Amygdala (tissue), 56 donors: ENCODE measurements at regions not wholly inside any gene's neighbourhood (a gene's known extent, or its start where the extent isn't known, plus 50 kb on each side); places are given as distances from the start of the nearest gene placed in this dataset.
A peak's percentile ranks its signal among the peaks of the same experiment; 100 is the strongest.

Experiments used
- DNase-seq, 56 donors: peaks; one replicate each; lab custom pipeline; 2025; lab: John Stamatoyannopoulos, UW

DNA sequence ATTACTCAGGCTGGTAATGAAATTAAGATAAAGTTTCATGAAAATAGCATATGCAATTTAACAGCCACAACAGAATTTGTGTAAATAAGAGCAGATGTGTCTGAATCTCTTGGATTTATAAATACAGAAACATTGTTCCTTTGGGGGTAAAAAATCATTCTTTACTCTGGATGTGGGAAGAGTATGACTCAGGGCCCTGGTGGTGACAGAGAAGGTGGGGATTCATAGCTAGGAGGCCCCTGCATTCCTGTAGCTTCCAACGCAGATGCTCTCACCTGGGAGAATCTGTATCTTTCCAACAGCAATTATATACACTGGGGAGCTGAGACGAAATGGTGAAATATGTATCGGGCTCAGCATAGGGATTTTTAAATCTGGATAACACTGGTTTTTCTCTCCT is 167.6 kb upstream of the CADPS start:
- DNase-seq, result peak in 1 of 56 donors; percentile 3

DNA sequence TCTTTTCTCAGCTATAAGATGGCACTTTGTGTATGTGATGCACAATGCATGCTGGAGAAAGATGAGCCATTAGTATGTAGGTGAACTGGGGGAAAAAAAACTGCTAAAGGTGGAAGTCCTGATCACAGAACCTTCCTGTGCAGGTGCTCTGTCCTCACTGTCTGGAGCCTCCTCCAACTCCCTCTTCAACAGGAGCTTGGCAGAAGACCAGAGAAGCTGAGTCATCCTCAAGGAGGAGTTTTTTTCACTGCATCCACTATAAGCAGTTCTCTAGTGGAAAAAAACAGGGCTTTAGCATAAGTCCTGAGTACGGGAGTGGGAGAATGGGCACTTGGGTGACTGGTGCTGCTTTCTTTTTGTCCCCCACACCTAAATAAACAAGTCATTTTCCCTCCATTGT is 168.4 kb upstream of the CADPS start:
- peak in 9 of 56 donors; percentile 1 to 28 (median 11) for DNase-seq

DNA sequence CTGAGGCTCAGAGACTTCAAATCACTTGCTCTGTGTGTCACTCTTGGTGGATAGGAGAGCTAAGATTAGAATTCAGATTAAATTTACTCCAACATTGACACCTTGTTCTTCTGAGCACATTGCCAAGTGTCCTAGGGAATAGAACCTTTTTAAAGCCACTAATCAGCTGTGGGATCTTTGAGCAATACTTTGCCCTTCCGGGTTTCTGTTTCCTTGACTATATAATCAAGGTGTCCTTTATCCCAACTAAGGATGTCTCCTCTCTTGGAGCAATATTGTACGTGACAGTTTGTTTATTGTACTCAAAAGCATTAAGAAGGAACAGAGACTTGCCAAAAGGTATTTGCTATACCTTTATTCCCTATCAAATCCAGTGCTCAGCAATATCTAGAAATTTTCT is 170.9 kb upstream of the CADPS start:
- no peak for DNase-seq

DNA sequence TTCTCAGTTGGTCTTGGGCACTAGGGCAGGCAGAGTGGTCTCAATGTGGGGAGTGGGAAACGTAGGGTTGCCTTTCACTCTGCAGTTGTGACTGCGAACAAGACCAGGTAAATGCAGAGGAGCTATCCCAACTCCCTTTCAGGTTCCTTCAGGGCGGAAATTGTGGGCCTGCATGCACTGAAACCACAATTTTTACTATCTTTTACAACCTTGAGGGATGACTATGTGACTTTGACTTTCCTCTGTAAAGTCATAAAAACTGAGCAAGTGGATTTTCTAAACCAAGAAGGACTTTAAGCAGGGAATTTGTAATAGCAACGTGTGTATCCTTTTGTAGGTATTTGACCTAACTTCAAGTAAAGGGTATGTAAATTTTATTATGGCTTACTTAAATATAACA is 171.4 kb upstream of the CADPS start:
- DNase-seq, result no peak

DNA sequence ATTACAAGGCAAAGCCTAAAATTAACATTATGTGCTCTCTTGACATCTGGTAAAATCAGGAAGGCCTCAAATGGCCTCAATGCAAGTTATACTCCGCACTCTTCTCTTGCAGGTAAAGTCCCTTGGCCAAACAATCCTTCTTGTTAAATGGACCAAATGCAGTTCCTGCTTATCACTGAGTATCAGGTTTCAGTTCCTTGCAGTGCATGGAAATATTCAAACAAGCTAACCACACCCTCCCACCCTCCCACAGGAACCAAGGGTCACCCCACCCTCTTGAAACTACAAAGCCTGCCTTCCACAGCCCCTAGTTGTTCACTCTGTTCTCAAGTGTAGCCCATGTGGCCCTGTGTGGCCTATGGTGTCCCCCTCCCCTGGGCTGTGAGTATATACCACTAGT is 171.9 kb upstream of the CADPS start:
- no peak for DNase-seq

DNA sequence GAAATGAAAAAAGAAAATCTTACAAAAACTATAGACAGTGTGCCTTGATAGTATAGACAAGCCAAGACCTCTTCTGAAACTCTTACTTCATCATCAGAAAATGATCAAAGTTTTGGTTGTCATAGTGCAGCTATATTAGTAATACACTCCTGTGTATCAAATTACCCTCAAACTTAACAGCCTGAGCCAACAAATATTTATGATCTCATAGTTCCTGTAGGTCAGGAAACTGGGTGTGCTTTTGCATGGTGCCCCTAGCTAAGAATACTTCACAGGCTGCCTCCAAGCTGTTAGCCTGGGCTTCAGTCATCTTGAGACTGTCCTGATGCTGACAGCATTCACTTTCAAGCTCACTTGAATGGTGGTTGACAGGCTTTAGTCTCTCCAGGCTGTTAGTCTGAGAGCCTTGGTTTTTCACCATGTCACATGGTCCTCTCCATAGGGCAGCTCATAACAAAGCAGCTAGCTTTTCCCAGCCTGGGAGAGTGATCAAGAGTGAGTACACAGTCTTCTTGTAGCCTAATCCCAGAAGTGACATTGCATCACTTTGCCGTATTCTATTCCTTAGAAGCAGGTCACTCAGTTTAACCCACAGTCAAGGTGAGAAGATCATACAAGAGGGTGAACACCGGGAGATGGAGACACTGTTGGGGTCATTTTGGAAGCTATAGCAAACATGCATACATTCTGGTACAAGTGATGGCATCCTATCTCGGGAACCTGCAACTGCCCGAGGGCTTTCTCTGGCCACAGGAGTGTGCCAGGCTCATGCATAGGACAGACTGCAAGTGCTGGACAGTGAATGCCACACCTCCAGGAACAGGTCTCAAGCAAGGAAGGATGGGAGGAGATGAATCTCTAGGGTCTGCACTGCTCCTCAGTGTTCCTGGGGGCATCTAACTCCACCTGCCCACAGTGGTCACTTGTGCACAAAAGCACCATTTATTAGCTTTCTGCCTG is 173.4 kb upstream of the CADPS start:
- no peak for DNase-seq

DNA sequence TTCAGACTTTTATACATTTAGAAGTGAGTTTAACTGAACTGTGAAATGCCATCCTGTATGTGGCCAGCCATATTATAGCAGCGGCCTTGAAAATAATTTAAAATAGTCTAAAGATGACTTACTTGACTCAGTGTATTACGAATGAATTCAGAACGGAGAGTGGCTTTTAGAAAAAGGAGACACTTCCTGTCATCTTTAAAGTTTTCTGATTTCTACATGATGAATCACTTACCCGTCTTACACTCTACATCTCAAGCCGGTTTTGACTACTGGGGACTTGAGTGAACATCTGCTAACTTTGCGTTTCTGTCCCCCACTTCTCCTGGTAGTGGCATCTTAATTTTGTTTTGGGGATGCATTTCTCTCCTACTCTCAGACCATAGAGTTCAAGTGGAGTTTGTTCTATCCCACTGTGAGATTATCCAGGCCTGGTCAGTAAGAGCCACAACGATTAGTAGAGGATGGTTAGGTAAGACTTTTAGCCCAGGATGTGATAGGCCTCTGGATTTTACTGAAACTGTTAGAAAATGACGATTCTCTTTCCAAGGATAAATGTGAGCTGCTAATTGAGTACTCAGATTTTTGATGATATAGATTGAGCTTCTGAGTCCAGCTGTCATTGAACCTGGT is 175.4 kb upstream of the CADPS start:
- no peak for DNase-seq

DNA sequence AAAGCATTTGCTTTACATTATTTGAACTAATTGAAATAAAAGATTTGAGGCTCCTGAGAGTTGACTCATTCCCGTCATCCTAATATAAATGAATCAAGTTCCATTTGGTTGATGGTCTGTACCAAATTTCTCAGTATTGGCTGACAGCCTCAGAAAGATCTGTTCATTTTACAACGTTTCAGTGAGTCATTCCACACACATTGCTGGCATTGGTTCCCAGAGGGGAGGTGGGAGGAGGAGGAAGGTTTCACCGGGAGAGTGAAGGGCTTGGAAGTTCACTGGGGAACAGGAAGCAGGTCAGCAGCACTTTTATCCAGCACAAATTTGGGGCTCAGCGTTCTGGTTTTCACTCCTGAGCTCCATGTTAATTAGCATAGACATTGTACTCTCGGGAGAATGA is 176.7 kb upstream of the CADPS start:
- peak in 2 of 56 donors; percentile 3 to 4 for DNase-seq

DNA sequence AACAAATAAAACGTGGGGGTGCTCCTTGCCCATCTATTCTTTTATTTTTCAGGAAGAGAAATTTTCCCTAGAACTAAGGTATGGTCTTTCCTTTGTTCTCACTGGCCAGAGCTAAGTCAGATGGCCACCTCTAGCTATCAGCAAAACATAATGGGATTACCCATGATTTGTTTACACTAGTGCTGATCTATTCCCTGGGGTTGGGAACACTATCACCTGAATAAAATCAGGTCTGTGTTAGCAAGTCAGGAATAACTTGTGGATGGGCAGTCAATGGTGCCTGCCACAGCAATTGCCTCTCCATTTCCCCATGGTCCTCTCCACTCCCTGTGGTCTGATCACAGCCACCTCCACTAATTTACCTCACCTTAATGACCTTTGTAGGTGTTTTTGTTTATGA is 181.7 kb upstream of the CADPS start:
- DNase-seq, result no peak

DNA sequence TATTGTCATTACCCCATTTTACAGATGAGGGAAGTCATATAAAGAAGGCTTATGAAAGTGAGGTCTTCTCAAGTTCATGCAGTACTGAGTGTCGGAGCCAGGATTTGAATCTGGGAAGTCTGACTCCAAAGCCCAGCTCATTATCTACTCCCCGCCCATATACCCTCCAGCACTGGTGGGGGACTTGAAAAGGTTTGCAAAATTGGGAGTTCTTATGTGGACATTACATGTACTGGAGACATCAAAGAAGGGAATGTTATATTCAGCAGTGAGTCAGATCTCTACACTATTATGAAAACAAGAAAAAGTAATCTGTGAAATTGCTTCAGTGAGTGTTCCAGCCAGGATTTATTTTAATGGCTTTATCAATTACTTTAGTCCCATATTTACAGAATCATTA is 185.2 kb upstream of the CADPS start:
- DNase-seq, result no peak

DNA sequence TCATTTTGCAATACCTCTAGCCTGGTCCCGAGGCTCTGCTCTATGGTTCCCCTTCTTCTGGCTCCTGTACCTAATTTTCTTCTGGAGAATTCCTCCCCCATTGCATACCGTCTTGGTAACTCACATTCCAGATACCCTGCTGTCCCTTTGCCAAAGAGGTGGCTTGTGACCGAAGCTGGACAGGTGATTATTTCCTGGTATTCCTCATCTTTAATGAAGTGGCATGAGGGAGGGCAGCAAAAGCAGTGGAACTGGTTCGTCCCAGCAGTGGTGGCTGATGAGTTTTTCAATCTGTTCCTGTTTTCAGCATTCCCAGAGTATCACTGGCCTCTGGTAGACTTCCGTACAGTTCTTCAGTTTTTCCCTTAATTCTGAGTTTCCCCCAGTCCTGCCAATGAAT is 186.2 kb upstream of the CADPS start:
- no peak for DNase-seq

DNA sequence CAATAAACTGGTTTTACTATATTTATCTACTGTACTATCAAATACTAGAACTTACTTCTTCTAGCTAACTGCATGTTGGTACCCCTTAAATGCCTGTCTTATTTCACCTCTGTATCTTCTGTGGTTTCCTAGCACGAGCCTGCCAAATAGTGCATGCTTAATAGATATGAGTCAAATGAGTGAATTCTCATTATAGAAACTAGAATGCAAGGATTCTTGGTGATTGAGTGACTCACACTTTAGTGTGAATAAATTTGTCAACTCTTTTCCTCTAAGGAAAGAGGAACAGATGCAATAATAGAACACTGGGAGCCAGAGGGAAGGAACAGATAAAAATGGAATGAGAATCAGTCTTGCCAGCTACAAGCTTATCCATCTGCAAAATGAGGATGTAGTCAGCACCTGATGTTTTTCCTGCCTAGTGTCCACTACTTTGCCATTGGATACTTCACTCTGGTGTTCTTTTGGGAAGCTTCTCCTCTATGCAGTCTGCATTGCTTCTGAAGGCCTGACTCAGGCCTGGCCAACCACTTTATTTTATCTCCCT is 189.1 kb upstream of the CADPS start:
- peak in 2 of 56 donors; percentile 8 to 16 for DNase-seq

DNA sequence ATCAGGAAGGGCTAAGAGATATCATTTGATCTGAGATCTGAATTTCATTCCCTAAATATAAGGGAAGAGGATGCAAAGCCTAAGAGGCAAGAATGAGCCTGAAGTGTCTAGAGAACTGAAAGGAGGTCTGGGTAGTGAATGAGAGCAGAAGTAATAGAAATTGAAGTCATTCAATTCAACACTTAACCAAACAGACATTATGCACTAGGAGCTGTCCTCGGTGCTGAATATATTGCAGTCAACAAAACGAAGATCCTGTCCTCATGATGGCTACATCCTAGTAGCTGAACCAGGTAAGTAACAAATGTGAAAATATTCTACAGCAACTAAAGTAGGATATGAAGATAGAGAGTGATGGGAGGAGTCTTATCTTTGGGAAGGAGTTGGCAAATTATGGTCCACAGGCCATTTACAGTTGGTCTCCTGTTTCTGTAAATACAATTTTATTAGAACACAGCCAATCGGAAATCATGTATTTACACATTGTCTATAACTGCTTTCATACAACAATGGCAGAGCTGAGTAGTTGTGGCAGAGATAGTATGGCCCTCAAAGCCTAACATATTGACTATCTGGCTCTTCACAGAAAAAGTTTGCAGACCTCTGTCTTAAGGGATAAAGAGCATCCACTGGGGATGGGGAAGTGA is 192.9 kb upstream of the CADPS start:
- DNase-seq, result no peak

DNA sequence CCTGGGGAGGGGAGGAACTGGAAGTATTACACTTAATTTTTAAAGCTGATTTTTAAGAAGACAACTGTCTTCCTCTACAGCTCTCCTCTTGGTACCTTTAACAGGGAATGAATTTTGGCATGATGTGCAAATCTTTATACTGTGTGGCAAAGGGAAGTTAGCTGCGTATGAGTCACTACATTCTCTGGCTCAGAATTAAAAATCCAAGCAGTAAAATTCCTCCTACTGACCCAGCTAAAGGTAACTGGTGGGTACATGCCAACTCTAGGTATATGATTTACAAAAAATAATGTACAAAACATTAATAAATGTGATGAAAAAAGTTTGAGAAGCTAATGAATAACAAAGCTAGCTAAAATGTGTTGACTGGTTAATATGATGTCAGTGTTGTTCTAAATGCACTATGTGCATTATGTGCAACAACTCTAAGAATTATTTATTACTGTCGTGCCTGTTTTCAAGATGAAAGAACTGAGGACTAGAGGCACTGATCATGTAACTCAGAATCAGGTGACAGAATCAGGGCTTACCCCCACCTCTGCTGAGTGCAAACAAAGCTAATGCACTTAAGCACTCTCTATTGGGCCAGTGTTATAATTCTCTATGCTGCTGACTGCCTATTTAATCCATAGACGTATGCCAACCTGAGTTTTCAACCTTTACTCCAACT is 194.7 kb upstream of the CADPS start:
- no peak for DNase-seq

DNA sequence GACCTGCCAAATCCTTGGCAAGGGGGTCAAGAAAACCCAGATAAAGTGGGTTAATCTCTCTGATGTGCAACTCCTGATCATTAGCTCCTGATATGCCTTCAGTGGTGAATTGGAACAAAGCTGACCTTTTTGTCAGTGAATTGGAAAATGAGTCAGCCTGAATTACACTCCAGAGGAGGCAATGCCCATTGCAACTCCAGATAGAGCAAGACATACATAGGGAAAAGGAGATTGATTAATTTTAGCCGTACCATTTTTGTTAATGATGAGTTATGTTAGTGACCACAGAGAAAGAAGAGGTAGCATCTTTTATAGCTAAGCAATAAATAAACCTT is 195.2 kb upstream of the CADPS start:
- DNase-seq, result no peak

DNA sequence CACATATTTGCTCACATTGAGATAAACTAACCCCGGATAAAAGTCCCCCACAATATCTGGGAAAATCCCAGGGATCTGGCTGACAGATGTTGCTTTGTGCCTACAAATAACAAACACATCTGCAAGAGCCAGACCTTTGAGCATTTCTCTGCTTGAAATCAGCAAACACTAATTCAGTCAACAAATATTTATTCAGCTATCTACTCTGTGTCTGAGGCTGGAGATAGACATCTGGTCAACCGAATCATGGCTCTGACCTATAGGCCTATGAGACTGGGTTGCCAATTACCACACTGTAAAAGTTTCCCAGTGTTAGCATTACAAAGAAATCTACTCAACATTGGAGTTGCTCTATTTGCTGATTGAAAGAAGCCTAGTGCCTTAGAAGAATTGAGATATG is 201.1 kb upstream of the CADPS start:
- no peak for DNase-seq

DNA sequence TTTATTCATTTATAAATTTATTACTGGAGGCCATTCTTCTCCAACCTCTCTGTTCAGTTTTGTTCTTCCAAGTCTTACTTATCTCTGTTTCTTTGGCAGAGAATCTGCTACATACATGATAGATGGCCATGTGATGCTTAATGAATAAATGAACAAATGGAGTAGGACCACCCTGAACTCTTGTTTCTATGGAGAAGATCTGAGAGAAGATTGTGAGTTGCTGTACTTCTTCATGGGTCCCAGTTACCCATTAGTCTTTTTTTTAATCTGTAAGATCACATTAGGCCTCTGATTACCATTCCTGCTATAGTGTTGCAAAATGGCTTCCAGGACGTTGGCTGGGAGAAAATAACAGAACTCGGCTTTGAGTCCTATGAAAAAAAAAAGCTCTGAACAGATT is 191.9 kb upstream of the SYNPR start:
- DNase-seq, result no peak

DNA sequence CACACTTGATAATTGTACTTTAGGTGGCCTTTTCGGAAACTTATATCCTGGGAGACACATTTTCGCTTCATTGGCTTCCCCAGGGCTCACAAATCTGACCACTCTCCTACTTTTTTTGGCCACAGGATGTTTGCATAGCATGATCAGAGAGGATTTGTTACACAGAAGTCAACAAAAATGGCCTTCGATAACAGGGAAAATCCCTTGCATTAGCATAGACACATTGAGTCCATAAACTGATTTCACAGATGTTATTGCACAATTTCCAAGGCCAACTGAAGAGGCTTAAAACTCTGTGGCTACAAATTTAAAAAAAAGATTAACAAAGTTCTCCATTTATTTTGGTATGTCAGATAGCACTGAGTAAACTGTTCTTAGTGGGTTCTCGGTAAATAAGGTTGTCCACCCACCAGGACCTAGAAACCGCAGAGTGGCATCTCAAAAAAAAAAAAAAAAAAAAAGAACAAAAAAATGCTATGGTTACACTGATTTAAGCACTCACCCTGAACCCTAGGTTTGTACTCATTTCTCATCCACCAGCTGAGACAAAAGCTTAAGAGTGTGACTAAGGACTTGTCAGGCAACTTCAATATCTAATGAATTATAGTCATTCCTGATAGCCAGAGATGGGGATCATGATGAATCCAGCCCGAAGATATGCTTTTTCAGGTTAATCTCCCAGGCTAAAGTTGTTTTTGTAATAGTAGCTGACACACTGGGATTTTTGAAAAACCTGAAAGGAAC is 188.9 kb upstream of the SYNPR start:
- no peak for DNase-seq

DNA sequence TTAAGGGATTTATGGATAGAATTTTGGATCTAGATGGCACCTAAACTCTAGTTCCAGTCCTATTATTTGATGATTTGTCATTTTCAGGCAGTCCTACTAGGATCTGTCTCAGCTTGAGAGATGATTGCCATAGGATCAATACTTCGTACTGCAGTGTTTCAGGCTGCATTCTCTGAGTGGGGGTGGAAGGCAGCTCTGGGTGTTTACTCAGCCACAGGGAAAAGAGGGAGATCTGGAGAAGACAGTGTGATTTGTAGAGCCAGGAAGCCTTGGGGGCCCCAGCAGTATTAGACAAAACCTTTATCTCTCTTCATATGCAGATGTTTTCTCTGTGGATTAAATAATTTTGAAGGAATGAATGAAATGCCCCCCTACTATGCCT is 188.4 kb upstream of the SYNPR start:
- DNase-seq, result no peak

DNA sequence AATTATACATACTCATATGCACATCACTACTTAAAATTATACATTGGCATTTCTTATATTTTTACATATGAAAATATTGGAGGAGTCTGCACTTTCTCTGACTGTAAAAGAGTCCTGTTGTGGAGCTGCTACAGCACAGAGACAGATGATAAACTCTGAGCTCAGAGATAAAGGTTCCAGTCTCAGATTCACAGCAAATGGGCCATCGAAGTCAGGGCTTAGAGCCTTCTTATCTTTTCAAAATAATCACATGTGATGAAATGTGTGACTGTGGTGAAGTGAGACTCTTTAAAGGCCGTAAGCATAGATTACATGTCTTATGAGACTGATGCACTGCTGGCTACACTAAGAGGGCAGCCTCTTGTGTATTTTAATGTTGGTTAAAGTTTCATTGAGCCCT is 187.5 kb upstream of the SYNPR start:
- DNase-seq, result no peak
